SK-N-SH (cell line): ENCODE measurements at regions not wholly inside any gene's neighbourhood (a gene's known extent, or its start where the extent isn't known, plus 50 kb on each side); places are given as distances from the start of the nearest gene placed in this dataset.

Experiments used
- CTCF ChIA-PET: fragments of 300-600, 350-600 bp; formaldehyde crosslinking; extraction: SDS; loops from one replicate; lab custom pipeline; 2021; lab: Yijun Ruan, JAX
- POLR2A ChIA-PET: fragments of 350-600 bp; sonication (Branson Sonifier 250); formaldehyde crosslinking; extraction: SDS; loops from one replicate; lab custom pipeline; 2020; ENCODE audit warnings: antibody characterized with exemption, inconsistent platforms; lab: Yijun Ruan, JAX
- DNase-seq: peaks from one replicate; pipeline ENCODE4 v3.0.0; 2012
- H2AFZ ChIP-seq: fragments of 200-600 bp; sonication (generic); 2 replicates; pipeline ENCODE4 v1.8.1; 2016; ENCODE audit warnings: antibody characterized with exemption, mild to moderate bottlenecking, low read depth
- H3F3A ChIP-seq: fragments of 200-600 bp; sonication (generic); replicated peaks from 2 replicates; pipeline ENCODE3; 2016; ENCODE audit warnings: antibody characterized with exemption, mild to moderate bottlenecking; ENCODE audit not compliant: insufficient read depth
- H3K27ac ChIP-seq, 2 experiments: fragments of 200-500 bp in 1 of 2; fragments of 200-600 bp in 1 of 2; sonication (Bioruptor generic) in 1 of 2; sonication (generic), shearing (Covaris generic) in 1 of 2; 2 replicates each; pipeline versions ENCODE4 v1.5.1 to v1.6.1; 2014 to 2016; ENCODE audit warnings: low read depth in 2 of 2, inconsistent platforms in 1 of 2, low read length in 1 of 2, mild to moderate bottlenecking in 1 of 2, mixed read lengths in 1 of 2
- H3K27me3 ChIP-seq: fragments of 200-600 bp; sonication (generic), shearing (Covaris generic); 2 replicates; pipeline ENCODE4 v1.6.1; 2016; ENCODE audit warnings: mixed run types; ENCODE audit not compliant: insufficient read depth
- H3K36me3 ChIP-seq, 2 experiments: fragments of 200-500 bp in 1 of 2; fragments of 200-600 bp in 1 of 2; sonication (Bioruptor generic) in 1 of 2; sonication (generic) in 1 of 2; replicated peaks in 1 of 2; 2 replicates each; pipeline versions ENCODE3 to v1.5.1; 2014 to 2016; ENCODE audit warnings: low read length in 1 of 2, mild to moderate bottlenecking in 1 of 2; ENCODE audit not compliant: insufficient read depth in 2 of 2, control insufficient read depth in 1 of 2
- H3K4me1 ChIP-seq, 2 experiments: fragments of 200-500 bp in 1 of 2; fragments of 200-600 bp in 1 of 2; sonication (Bioruptor generic) in 1 of 2; sonication (generic), shearing (Covaris generic) in 1 of 2; 2 replicates each; pipeline versions ENCODE4 v1.5.1 to v1.6.1; 2014 to 2016; ENCODE audit warnings: low read depth in 1 of 2, low read length in 1 of 2, mixed run types in 1 of 2; ENCODE audit not compliant: insufficient read depth in 2 of 2, control insufficient read depth in 1 of 2
- H3K4me2 ChIP-seq: fragments of 200-600 bp; sonication (generic), shearing (Covaris generic); 2 replicates; pipeline ENCODE4 v1.6.1; 2017; ENCODE audit warnings: mixed run types
- H3K4me3 ChIP-seq, 2 experiments: fragments of 200-500 bp in 1 of 2; fragments of 200-600 bp in 1 of 2; sonication (Bioruptor generic) in 1 of 2; sonication (generic), shearing (Covaris generic) in 1 of 2; 2 replicates each; pipeline versions ENCODE4 v1.5.1 to v1.8.1; 2014 to 2016; ENCODE audit warnings: low read depth in 2 of 2, inconsistent platforms in 1 of 2, low read length in 1 of 2, mild to moderate bottlenecking in 1 of 2, mixed read lengths in 1 of 2, moderate library complexity in 1 of 2
- H3K79me2 ChIP-seq: fragments of 200-600 bp; sonication (generic); 2 replicates; pipeline ENCODE4 v1.8.1; 2017; ENCODE audit warnings: mild to moderate bottlenecking; ENCODE audit not compliant: insufficient read depth
- H3K9ac ChIP-seq: fragments of 200-600 bp; sonication (generic); 2 replicates; pipeline ENCODE4 v1.6.1; 2017; ENCODE audit warnings: mixed run types
- H3K9me2 ChIP-seq: fragments of 200-600 bp; sonication (generic); 2 replicates; pipeline ENCODE4 v1.6.1; 2017; ENCODE audit warnings: mixed run types
- H3K9me3 ChIP-seq: fragments of 200-600 bp; sonication (generic); 2 replicates; pipeline ENCODE4 v1.6.1; 2017; ENCODE audit warnings: mixed run types, mild to moderate bottlenecking, moderate library complexity
- H4K20me1 ChIP-seq: fragments of 200-600 bp; sonication (generic); 2 replicates; pipeline ENCODE4 v1.6.1; 2017; ENCODE audit warnings: mild to moderate bottlenecking, mixed run types; ENCODE audit not compliant: insufficient read depth
- CHD2 ChIP-seq: fragments of 150-350 bp; IDR thresholded peaks from 2 replicates; pipeline ENCODE4 v1.6.1; 2018; ENCODE audit warnings: low read length; ENCODE audit not compliant: partially characterized antibody
- ELF1 ChIP-seq: IDR thresholded peaks from 2 replicates; pipeline ENCODE4 v1.4.0; 2012
- EP300 ChIP-seq, 2 experiments: IDR thresholded peaks; 2 replicates each; pipeline versions ENCODE4 v1.4.0 to v1.6.1; 2012; ENCODE audit warnings: borderline replicate concordance in 1 of 2, low read depth in 1 of 2, low read length in 1 of 2
- EZH2phosphoT487 ChIP-seq: fragments of 200-600 bp; sonication (generic); IDR thresholded peaks from 2 replicates; pipeline ENCODE4 v1.6.1; 2017; ENCODE audit warnings: low read depth, mixed run types, mild to moderate bottlenecking, antibody characterized with exemption, moderate library complexity, borderline replicate concordance
- FOSL2 ChIP-seq: IDR thresholded peaks from 2 replicates; pipeline ENCODE4 v1.4.0; 2012; ENCODE audit warnings: low read depth, mild to moderate bottlenecking, moderate library complexity, borderline replicate concordance
- FOXM1 ChIP-seq: IDR thresholded peaks from 2 replicates; pipeline ENCODE4 v1.4.0; 2012; ENCODE audit warnings: low read depth, mild to moderate bottlenecking
- GABPA ChIP-seq: IDR thresholded peaks from 2 replicates; pipeline ENCODE4 v1.4.0; 2012; ENCODE audit warnings: low read depth, mild to moderate bottlenecking
- GATA2 ChIP-seq: sonication (generic); formaldehyde crosslinking; IDR thresholded peaks from 2 replicates; pipeline ENCODE4 v1.5.0; 2020; ENCODE audit warnings: mild to moderate bottlenecking, missing genetic modification reagents
- IRF3 ChIP-seq: fragments of 150-350 bp; IDR thresholded peaks from 2 replicates; pipeline ENCODE4 v1.6.1; 2016; ENCODE audit warnings: mild to moderate bottlenecking, low read depth, low read length
- JUND ChIP-seq: IDR thresholded peaks from 2 replicates; pipeline ENCODE4 v1.4.0; 2012
- MAX ChIP-seq: IDR thresholded peaks from 2 replicates; pipeline ENCODE4 v1.4.0; 2012; ENCODE audit warnings: low read depth
- MEF2A ChIP-seq: IDR thresholded peaks from 2 replicates; pipeline ENCODE4 v1.4.0; 2012; ENCODE audit warnings: low read depth, borderline replicate concordance
- MXI1 ChIP-seq: IDR thresholded peaks from 2 replicates; pipeline ENCODE4 v1.6.1; 2012; ENCODE audit warnings: mild to moderate bottlenecking, low read depth, low read length, improper control_type of control experiment
- NFIC ChIP-seq: IDR thresholded peaks from 2 replicates; pipeline ENCODE4 v1.4.0; 2012; ENCODE audit warnings: borderline replicate concordance
- RAD21 ChIP-seq: IDR thresholded peaks from 2 replicates; pipeline ENCODE4 v1.6.1; 2012; ENCODE audit warnings: mild to moderate bottlenecking, low read length
- RCOR1 ChIP-seq: fragments of 150-350 bp; IDR thresholded peaks from 2 replicates; pipeline ENCODE4 v1.6.1; 2017; ENCODE audit warnings: antibody characterized with exemption, low read length
- SMC3 ChIP-seq: IDR thresholded peaks from 2 replicates; pipeline ENCODE4 v1.6.1; 2012; ENCODE audit warnings: low read depth, low read length, improper control_type of control experiment
- TAF1 ChIP-seq: IDR thresholded peaks from 2 replicates; pipeline ENCODE4 v1.6.1; 2012; ENCODE audit warnings: low read depth, mild to moderate bottlenecking, low read length, moderate library complexity, borderline replicate concordance
- TCF12 ChIP-seq: IDR thresholded peaks from 2 replicates; pipeline ENCODE4 v1.4.0; 2012
- USF1 ChIP-seq: IDR thresholded peaks from 2 replicates; pipeline ENCODE4 v1.4.0; 2012; ENCODE audit warnings: low read depth, borderline replicate concordance
- USF2 ChIP-seq: fragments of 150-350 bp; IDR thresholded peaks from 2 replicates; pipeline ENCODE4 v1.6.1; 2017; ENCODE audit warnings: antibody characterized with exemption, low read length, low read depth, borderline replicate concordance
- YY1 ChIP-seq: IDR thresholded peaks from 2 replicates; pipeline ENCODE4 v1.4.0; 2012; ENCODE audit warnings: low read depth, mild to moderate bottlenecking
- WGBS: methylation state at CpG from one replicate; pipeline ENCODE4 v1.1.6; 2017; ENCODE audit warnings: low lambda C conversion rate; 5-methylcytosine and 5-hydroxymethylcytosine counted together

GRCh38 chr4:171376724-171377123 is 436.5 kb upstream of the GALNTL6 start:
- Histone ChIP-seq H3K9me3 (no peaks in the 10 kb centered on the region), H3K9ac (no peak overlapping the region), H3K4me1 (no peaks in the 10 kb centered on the region), H3K4me2 (no peak overlapping the region), H3K79me2 (no peaks in the 10 kb centered on the region), H4K20me1 (no peaks in the 10 kb centered on the region), H3K27ac (no peak overlapping the region), H3K36me3 (no peaks in the 10 kb centered on the region), H3K27me3 (no peaks in the 10 kb centered on the region), H3K9me2 (no peaks in the 10 kb centered on the region), H3F3A (no peaks in the 10 kb centered on the region)
- POLR2A ChIA-PET, result no interaction called here
- WGBS, result 18% methylated on average over 1 of the region's 1 CpG
- CTCF ChIA-PET, result no interaction called here
- DNase-seq, result no peak
- TF ChIP-seq EP300 (IDR thresholded peaks at IDR 0.05; ENCODE audit: borderline replicate concordance in 1 of 2, low read depth in 1 of 2, low read length in 1 of 2) (no peak), MEF2A (no peak), RAD21 (no peak), JUND (no peak), IRF3 (no peak), MAX (no peak), FOSL2 (no peak), RCOR1 (no peak), TAF1 (no peak), MXI1 (no peak), GABPA (no peak), YY1 (no peak), CHD2 (no peak), NFIC (no peak), FOXM1 (no peak), USF1 (no peak)
- TF ChIP-seq, all 33 proteins: peak for 0
- no peak overlapping the region for H2AFZ ChIP-seq
- no peak overlapping the region for H3K4me3 ChIP-seq

- H2AFZ ChIP-seq, result no peak overlapping the region
- H3K9ac ChIP-seq, result no peak overlapping the region
- no peaks in the 10 kb centered on the region for H3K9me3 ChIP-seq
- H3F3A ChIP-seq, result no peaks in the 10 kb centered on the region
- H4K20me1 ChIP-seq, result no peaks in the 10 kb centered on the region
- no peaks in the 10 kb centered on the region for H3K9me2 ChIP-seq
- no peak overlapping the region for H3K4me3 ChIP-seq
- no peaks in the 10 kb centered on the region for H3K36me3 ChIP-seq
- ChIA-PET CTCF (no interaction called here), POLR2A (no interaction called here)
- DNase-seq, result no peak
- H3K27ac ChIP-seq, result no peak overlapping the region
- H3K27me3 ChIP-seq, result no peaks in the 10 kb centered on the region
- TF ChIP-seq EZH2phosphoT487 (no peak), USF2 (no peak), GATA2 (CRISPR knock-in tag) (no peak), FOXM1 (no peak), GABPA (no peak), SMC3 (no peak), TCF12 (no peak), ELF1 (no peak)
- H3K79me2 ChIP-seq, result no peaks in the 10 kb centered on the region
- no peaks in the 10 kb centered on the region for H3K4me1 ChIP-seq
- no peak overlapping the region for H3K4me2 ChIP-seq
Measured at GRCh38 chr4:171353535-171353934, 459.7 kb upstream of the GALNTL6 start.
